ENCODE measurements at regions not wholly inside any gene's neighbourhood (a gene's known extent, or its start where the extent isn't known, plus 50 kb on each side); places are given as distances from the start of the nearest gene placed in this dataset.
"Not testable (repeated sequence)": the region's sequence is repeated elsewhere in the genome, so short reads cannot be mapped to it uniquely, and the experiment has no call there.

- Histone ChIP-seq H3K4me2 (ENCODE audit: low read length) (no peak overlapping the region), H4K20me1 (ENCODE audit: low read length) (no peaks in the 10 kb centered on the region), H3K27ac (ENCODE audit: low read length) (no peak overlapping the region), H3K4me1 (ENCODE audit: insufficient read depth, low read length) (no peaks in the 10 kb centered on the region), H3K79me2 (ENCODE audit: low read length) (no peaks in the 10 kb centered on the region), H2AFZ (ENCODE audit: low read length) (no peak overlapping the region), H3K4me3 (ENCODE audit: low read length) (no peak overlapping the region), H3K9me2 (replicated peaks; ENCODE audit: low read length) (no peaks in the 10 kb centered on the region), H3K9ac (ENCODE audit: low read length) (no peak overlapping the region), H3K36me3 (ENCODE audit: low read depth, low read length) (no peaks in the 10 kb centered on the region), H3K9me3 (ENCODE audit: low read length) (no peaks in the 10 kb centered on the region), H3K27me3 (ENCODE audit: low read length) (no peaks in the 10 kb centered on the region), H3F3A (ENCODE audit: low read length, unreplicated experiment) (no peaks in the 10 kb centered on the region)
- ChIA-PET POLR2A (ENCODE audit: unreplicated experiment) (no interaction called here), CTCF (no interaction called here)
- DNase-seq (no peak), ATAC-seq (no peak)
- TF ChIP-seq, protein P1, sequence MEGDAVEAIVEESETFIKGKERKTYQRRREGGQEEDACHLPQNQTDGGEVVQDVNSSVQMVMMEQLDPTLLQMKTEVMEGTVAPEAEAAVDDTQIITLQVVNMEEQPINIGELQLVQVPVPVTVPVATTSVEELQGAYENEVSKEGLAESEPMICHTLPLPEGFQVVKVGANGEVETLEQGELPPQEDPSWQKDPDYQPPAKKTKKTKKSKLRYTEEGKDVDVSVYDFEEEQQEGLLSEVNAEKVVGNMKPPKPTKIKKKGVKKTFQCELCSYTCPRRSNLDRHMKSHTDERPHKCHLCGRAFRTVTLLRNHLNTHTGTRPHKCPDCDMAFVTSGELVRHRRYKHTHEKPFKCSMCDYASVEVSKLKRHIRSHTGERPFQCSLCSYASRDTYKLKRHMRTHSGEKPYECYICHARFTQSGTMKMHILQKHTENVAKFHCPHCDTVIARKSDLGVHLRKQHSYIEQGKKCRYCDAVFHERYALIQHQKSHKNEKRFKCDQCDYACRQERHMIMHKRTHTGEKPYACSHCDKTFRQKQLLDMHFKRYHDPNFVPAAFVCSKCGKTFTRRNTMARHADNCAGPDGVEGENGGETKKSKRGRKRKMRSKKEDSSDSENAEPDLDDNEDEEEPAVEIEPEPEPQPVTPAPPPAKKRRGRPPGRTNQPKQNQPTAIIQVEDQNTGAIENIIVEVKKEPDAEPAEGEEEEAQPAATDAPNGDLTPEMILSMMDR (conservative IDR thresholded peaks at IDR 0.05; ENCODE audit: low read depth, low read length), result no peak
- TF ChIP-seq EZH2phosphoT487 (IDR thresholded peaks at IDR 0.05; ENCODE audit: borderline replicate concordance, low read length) (no peak), EZH2 (IDR thresholded peaks at IDR 0.05; ENCODE audit: low read length, unreplicated experiment) (no peak)
- no TSS peak for BruUV-seq (replicated peaks)
- intact Hi-C loops (cut with micrococcal nuclease), result no loop called here
Measured at GRCh38 chr13:59437544-59438301, 726.0 kb downstream of the DIAPH3 start.

DNA sequence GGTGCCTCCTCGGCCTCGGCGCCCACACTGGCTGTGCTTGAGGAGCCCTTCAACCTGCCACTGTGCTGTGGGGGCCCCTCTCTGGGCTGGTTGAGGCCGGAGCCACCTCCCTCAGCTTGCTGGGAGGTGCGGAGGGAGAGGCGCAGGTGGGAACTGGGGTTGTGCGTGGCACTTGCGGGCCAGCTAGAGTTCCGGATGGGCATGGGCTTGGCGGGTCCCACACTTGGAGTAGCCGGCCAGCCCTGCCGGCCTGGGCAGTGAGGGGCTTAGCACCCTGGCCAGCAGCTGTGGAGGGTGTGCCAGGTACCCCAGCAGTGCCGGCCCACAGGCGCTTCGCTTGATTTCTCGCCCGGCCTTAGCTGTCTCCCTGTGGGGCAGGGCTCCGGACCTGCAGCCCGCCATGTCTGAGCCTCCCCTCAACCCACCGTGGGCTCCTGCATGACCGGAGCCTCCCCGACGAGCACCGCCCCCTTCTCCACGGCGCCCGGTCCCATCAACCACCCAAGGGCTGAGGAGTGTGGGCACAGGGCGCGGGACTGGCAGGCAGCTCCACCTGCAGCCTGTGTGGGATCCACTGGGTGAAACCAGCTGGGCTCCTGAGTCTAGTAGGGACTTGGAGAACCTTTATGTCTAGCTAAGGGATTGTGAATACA, 723.8 kb downstream of the DIAPH3 start:
- POLR2A ChIA-PET (ENCODE audit: unreplicated experiment), result no interaction called here
- no peak for TF ChIP-seq EZH2 (IDR thresholded peaks at IDR 0.05; ENCODE audit: low read length, unreplicated experiment)
- TF ChIP-seq, protein P1 (conservative IDR thresholded peaks at IDR 0.05; ENCODE audit: low read depth, low read length), result no peak
- no peak for TF ChIP-seq EZH2phosphoT487 (IDR thresholded peaks at IDR 0.05; ENCODE audit: borderline replicate concordance, low read length)
- CTCF ChIA-PET, result interaction anchor here (1.1 kb wide), 1 partner anchor 18 kb away, joined by 3 read pairs; no protein-coding TSS in a partner anchor
- no peak overlapping the region for H3K4me2 ChIP-seq (ENCODE audit: low read length)
- H3K36me3 ChIP-seq (ENCODE audit: low read depth, low read length), result no peaks in the 10 kb centered on the region
- H3K79me2 ChIP-seq (ENCODE audit: low read length), result no peaks in the 10 kb centered on the region
- no peak for DNase-seq
- H3K4me3 ChIP-seq (ENCODE audit: low read length), result no peak overlapping the region
- ATAC-seq, result no peak
- intact Hi-C loops (cut with micrococcal nuclease), result loop anchor here (1.0 kb wide), 1 partner anchor 238 kb away; no protein-coding TSS in a partner anchor
- H3K27me3 ChIP-seq (ENCODE audit: low read length), result no peaks in the 10 kb centered on the region
- H2AFZ ChIP-seq (ENCODE audit: low read length), result no peak overlapping the region
- no TSS peak for BruUV-seq (replicated peaks)
- H3F3A ChIP-seq (ENCODE audit: low read length, unreplicated experiment), result no peaks in the 10 kb centered on the region
- no peaks in the 10 kb centered on the region for H3K4me1 ChIP-seq (ENCODE audit: insufficient read depth, low read length)
- H3K27ac ChIP-seq (ENCODE audit: low read length), result no peak overlapping the region
- H3K9ac ChIP-seq (ENCODE audit: low read length), result no peak overlapping the region
- no peaks in the 10 kb centered on the region for H3K9me3 ChIP-seq (ENCODE audit: low read length)
- no peaks in the 10 kb centered on the region for H3K9me2 ChIP-seq (replicated peaks; ENCODE audit: low read length)
- H4K20me1 ChIP-seq (ENCODE audit: low read length), result no peaks in the 10 kb centered on the region

DNA sequence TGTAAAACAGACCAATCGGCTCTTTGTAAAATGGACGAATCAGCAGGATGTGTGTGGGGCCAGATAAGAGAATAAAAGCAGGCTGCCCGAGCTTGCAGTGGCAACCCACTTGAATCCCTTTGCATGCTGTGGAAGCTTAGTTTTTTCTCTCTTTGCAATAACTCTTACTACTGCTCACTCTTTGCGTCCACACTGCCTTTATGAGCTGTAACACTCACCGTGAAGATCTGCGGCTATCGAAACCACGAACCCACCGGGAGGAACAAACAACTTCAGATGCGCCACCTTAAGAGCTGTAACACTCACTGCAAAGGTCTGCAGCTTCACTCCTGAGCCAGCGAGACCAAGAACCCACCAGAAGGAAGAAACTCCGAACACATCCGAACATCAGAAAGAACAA, 722.7 kb downstream of the DIAPH3 start:
- H3K79me2 ChIP-seq (ENCODE audit: low read length); H3K27ac ChIP-seq (ENCODE audit: low read length); H3K36me3 ChIP-seq (ENCODE audit: low read depth, low read length); H4K20me1 ChIP-seq (ENCODE audit: low read length); H3K27me3 ChIP-seq (ENCODE audit: low read length); BruUV-seq (replicated peaks); H3K4me3 ChIP-seq (ENCODE audit: low read length); H3F3A ChIP-seq (ENCODE audit: low read length, unreplicated experiment); H3K4me2 ChIP-seq (ENCODE audit: low read length); POLR2A ChIA-PET (ENCODE audit: unreplicated experiment); DNase-seq; H3K9ac ChIP-seq (ENCODE audit: low read length); H3K4me1 ChIP-seq (ENCODE audit: insufficient read depth, low read length); H3K9me3 ChIP-seq (ENCODE audit: low read length); intact Hi-C loops (cut with micrococcal nuclease); ATAC-seq; H3K9me2 ChIP-seq (replicated peaks; ENCODE audit: low read length); H2AFZ ChIP-seq (ENCODE audit: low read length); CTCF ChIA-PET: not testable (repeated sequence)
